ENCODE measurements at regions not wholly inside any gene's neighbourhood (a gene's known extent, or its start where the extent isn't known, plus 50 kb on each side); places are given as distances from the start of the nearest gene placed in this dataset.

DNA sequence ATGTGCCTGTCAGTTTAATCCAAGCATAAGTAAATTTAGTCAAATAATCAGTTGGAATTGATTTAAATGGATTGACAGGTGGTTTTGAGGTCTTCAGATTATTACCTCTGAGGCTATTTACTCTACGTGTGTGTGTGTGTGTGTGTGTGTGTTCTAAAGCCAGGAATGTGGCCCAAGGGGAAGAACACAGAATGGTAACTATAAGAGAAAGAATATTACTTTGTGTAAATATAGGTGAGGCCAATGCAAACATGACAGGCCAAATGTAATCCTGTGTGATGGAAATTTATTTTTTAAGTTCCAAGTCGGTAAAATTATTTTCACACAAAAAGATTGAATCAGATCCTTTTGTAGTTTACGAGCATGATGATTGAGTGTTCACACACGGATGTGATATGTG is 390.0 kb downstream of the PLK2 start:
- Histone ChIP-seq H3K27me3 (ENCODE audit: control insufficient read depth, insufficient read depth, low read length) (no peaks in the 10 kb centered on the region), H3K4me3 (ENCODE audit: low read depth, low read length) (no peak overlapping the region), H3K36me3 (ENCODE audit: control insufficient read depth, insufficient read depth, low read length) (no peaks in the 10 kb centered on the region)
- TF ChIP-seq, protein P1, sequence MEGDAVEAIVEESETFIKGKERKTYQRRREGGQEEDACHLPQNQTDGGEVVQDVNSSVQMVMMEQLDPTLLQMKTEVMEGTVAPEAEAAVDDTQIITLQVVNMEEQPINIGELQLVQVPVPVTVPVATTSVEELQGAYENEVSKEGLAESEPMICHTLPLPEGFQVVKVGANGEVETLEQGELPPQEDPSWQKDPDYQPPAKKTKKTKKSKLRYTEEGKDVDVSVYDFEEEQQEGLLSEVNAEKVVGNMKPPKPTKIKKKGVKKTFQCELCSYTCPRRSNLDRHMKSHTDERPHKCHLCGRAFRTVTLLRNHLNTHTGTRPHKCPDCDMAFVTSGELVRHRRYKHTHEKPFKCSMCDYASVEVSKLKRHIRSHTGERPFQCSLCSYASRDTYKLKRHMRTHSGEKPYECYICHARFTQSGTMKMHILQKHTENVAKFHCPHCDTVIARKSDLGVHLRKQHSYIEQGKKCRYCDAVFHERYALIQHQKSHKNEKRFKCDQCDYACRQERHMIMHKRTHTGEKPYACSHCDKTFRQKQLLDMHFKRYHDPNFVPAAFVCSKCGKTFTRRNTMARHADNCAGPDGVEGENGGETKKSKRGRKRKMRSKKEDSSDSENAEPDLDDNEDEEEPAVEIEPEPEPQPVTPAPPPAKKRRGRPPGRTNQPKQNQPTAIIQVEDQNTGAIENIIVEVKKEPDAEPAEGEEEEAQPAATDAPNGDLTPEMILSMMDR (IDR thresholded peaks at IDR 0.05; ENCODE audit: insufficient read depth, low read length, severe bottlenecking), result no peak
- DNase-seq (ENCODE audit: low read depth) (peak; percentile 46), FAIRE-seq (no peak)

DNA sequence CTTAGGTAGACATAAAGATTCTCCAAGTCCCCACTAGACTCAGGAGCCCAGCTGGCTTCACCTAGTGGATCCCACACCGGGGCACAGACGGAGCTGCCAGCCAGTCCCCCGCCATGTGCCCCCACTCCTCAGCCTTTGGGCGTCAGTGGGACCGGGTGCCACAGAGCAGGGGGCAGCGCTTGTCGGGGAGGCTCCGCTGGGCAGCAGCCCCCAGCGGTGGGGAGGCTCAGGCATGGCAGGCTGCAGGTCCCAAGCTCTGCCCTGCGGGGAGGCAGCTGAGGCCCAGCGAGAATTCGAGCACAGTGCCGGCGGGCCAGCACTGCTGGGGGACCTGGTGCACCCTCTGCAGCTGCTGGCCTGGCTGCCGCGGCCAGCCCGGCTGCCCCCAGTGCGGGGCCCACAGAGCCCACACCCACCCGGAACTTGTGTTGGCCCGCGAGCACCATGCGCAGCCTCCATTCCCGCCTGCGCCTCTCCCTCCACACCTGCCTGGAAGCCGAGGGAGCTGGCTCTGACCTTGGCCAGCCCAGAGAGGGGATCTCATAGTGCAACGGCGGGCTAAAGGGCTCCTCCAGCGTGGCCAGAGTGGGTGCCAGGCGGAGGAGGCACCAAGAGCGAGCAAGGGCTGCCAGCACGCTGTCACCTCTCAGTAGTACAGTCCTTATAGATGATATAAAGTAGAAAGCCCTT is 390.7 kb downstream of the PLK2 start:
- Histone ChIP-seq H3K27me3 (ENCODE audit: control insufficient read depth, insufficient read depth, low read length) (no peaks in the 10 kb centered on the region), H3K36me3 (ENCODE audit: control insufficient read depth, insufficient read depth, low read length) (no peaks in the 10 kb centered on the region), H3K4me3 (ENCODE audit: low read depth, low read length) (no peak overlapping the region)
- DNase-seq (ENCODE audit: low read depth), result no peak
- FAIRE-seq, result no peak
- TF ChIP-seq, protein P1 (IDR thresholded peaks at IDR 0.05; ENCODE audit: insufficient read depth, low read length, severe bottlenecking), result no peak

DNA sequence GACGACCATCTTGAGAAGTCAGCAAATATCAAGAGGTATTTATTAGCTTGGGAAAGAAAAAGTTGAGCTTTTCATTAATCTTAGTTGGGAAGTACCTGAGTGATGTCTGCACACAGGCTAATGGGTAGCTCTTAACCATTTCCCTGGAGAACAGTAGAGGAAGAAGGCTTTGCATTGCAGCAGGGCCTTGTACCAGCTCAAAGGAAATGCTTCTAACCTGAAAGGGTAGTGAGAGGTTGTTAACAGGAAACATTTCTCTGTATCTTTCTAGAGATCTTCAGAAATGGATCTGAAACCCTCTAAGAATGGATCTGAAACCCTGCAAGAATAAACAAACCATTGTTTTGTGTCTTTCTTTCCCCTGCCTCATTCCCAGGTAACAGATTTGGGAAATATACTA is 393.3 kb downstream of the PLK2 start:
- TF ChIP-seq, protein P1 (IDR thresholded peaks at IDR 0.05; ENCODE audit: insufficient read depth, low read length, severe bottlenecking), result no peak
- Histone ChIP-seq H3K4me3 (ENCODE audit: low read depth, low read length) (no peak overlapping the region), H3K36me3 (ENCODE audit: control insufficient read depth, insufficient read depth, low read length) (no peaks in the 10 kb centered on the region), H3K27me3 (ENCODE audit: control insufficient read depth, insufficient read depth, low read length) (no peaks in the 10 kb centered on the region)
- FAIRE-seq (no peak), DNase-seq (ENCODE audit: low read depth) (no peak)

DNA sequence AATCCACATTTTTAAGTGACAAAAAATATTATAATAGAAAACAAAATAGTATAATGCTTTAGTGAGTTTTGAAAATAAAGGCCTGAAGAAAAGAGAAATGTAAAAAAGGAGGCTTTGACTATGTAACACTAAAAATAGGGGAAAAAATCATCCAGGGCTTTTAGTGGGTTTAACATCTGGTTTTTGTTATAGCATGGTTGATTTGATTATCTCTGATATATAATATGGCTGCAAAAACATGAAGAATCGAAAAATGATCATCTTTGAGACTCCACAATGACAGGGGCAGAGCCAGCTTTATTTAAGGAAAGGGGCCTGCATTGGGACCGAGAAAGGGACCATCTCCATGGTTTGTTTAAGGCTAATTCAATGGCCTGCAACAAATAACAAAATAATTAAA is 393.8 kb downstream of the PLK2 start:
- DNase-seq (ENCODE audit: low read depth) (no peak), FAIRE-seq (no peak)
- H3K4me3 ChIP-seq (ENCODE audit: low read depth, low read length), result no peak overlapping the region

DNA sequence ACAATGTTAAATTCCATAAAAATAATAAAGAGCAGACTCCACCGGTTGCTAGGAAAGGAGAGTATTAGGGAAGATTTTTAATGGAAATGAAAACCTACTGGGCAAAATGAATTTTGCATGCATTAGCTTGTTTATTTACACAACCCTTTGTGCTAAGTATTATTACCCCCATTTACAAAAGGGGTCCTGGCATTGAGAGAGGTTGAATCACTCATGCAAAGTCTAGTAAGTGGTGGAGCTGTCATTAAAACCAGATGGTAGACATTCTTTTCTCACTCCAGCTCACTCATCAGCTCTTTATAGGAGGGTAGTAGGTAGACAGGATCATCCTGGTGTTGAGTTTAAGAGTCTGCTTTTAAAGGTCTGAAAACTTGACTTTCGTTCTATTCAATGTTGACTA is 395.1 kb downstream of the PLK2 start:
- H3K27me3 ChIP-seq (ENCODE audit: control insufficient read depth, insufficient read depth, low read length), result no peaks in the 10 kb centered on the region
- DNase-seq (ENCODE audit: low read depth) (no peak), FAIRE-seq (no peak)
- H3K36me3 ChIP-seq (ENCODE audit: control insufficient read depth, insufficient read depth, low read length), result no peaks in the 10 kb centered on the region
- TF ChIP-seq, protein P1 (IDR thresholded peaks at IDR 0.05; ENCODE audit: insufficient read depth, low read length, severe bottlenecking), result no peak
- no peak overlapping the region for H3K4me3 ChIP-seq (ENCODE audit: low read depth, low read length)

More for the DNA sequence above, 393.8 kb downstream of the PLK2 start:
- H3K27me3 ChIP-seq (ENCODE audit: control insufficient read depth, insufficient read depth, low read length), result no peaks in the 10 kb centered on the region
- H3K36me3 ChIP-seq (ENCODE audit: control insufficient read depth, insufficient read depth, low read length), result no peaks in the 10 kb centered on the region
- TF ChIP-seq, protein P1 (IDR thresholded peaks at IDR 0.05; ENCODE audit: insufficient read depth, low read length, severe bottlenecking), result no peak

DNA sequence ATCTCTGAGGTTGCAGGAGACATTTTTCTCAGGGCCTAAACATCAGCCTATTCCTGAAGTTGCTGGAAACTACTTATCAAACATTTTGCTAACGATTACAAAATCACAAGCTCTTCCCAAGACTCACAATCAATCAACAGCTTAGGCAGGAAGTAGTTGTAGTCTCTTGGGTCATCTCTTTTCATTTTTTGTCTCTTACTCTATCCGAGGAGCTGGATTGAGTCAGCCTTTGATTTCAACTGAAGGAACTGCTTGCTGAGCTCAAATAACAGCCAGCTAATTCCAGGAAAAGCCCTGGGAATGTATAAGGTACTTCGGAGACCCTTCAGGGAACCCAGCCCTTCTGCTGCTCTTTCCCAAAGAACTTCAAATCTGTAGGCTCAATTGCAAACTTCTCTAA is 398.9 kb downstream of the PLK2 start:
- no peak for FAIRE-seq
- Histone ChIP-seq H3K27me3 (ENCODE audit: control insufficient read depth, insufficient read depth, low read length) (no peaks in the 10 kb centered on the region), H3K36me3 (ENCODE audit: control insufficient read depth, insufficient read depth, low read length) (no peaks in the 10 kb centered on the region), H3K4me3 (ENCODE audit: low read depth, low read length) (no peak overlapping the region)
- peak; percentile 33 for DNase-seq (ENCODE audit: low read depth)
- TF ChIP-seq, protein P1 (IDR thresholded peaks at IDR 0.05; ENCODE audit: insufficient read depth, low read length, severe bottlenecking), result no peak
